Esophagus squamous epithelium (tissue), 4 donors: ENCODE measurements at regions not wholly inside any gene's neighbourhood (a gene's known extent, or its start where the extent isn't known, plus 50 kb on each side); places are given as distances from the start of the nearest gene placed in this dataset.

Experiments
- CTCF ChIP-seq, 6 experiments: fragments of 450-650 bp in 4 of 6; fragments of 200-600 bp in 2 of 6; sonication (generic) in 2 of 6; IDR thresholded peaks; one replicate each; pipeline ENCODE4 v1.5.1; 2016 to 2019; ENCODE audit warnings: antibody characterized with exemption in 6 of 6, mild to moderate bottlenecking in 4 of 6, moderate library complexity in 4 of 6
- POLR2A ChIP-seq, 4 donors: fragments of 450-650 bp; IDR thresholded peaks; one replicate each; pipeline ENCODE4 v1.6.1; 2017; ENCODE audit warnings: antibody characterized with exemption in 4 of 4, mild to moderate bottlenecking in 4 of 4, moderate library complexity in 3 of 4

- no peak for TF ChIP-seq CTCF (IDR thresholded peaks at IDR 0.05)
- no peak for TF ChIP-seq POLR2A (IDR thresholded peaks at IDR 0.05)
Observed at GRCh38 chr15:58380280-58380945, 51.4 kb upstream of the LIPC start.
